OCI-LY7 (cell line): ENCODE measurements at regions not wholly inside any gene's neighbourhood (a gene's known extent, or its start where the extent isn't known, plus 50 kb on each side); places are given as distances from the start of the nearest gene placed in this dataset.

Source experiments
- BruUV-seq: library from RNA; stranded (reverse); fragments of 400-500 nt; replicated peaks from 2 replicates; lab custom pipeline; 2021; lab: Mats Ljungman, UMichigan
- CTCF ChIA-PET: fragments of 300-600 bp; sonication (Branson Sonifier 250); formaldehyde crosslinking; loops from one replicate; lab custom pipeline; 2022; ENCODE audit warnings: antibody characterized with exemption; ENCODE audit not compliant: unreplicated experiment; lab: Charles Lee
- POLR2A ChIA-PET: fragments of 300-600 bp; sonication (Branson Sonifier 250); formaldehyde crosslinking; loops from one replicate; lab custom pipeline; 2022; ENCODE audit warnings: antibody characterized with exemption; lab: Charles Lee
- DNase-seq: peaks from one replicate; pipeline ENCODE4 v3.0.0-alpha.2; 2015; ENCODE audit warnings: low spot score
- H2AFZ ChIP-seq: fragments of 200-600 bp; sonication (generic), shearing (Covaris generic); 2 replicates; pipeline ENCODE4 v1.6.1; 2014; ENCODE audit warnings: mild to moderate bottlenecking, antibody characterized with exemption, low read length, moderate library complexity
- H3K27ac ChIP-seq: fragments of 200-600 bp; sonication (generic); 2 replicates; pipeline ENCODE4 v1.5.1; 2014; ENCODE audit warnings: mixed run types, low read depth, mild to moderate bottlenecking, moderate library complexity, low read length, inconsistent platforms; ENCODE audit not compliant: poor library complexity, severe bottlenecking
- H3K36me3 ChIP-seq: fragments of 200-600 bp; sonication (generic); 2 replicates; pipeline ENCODE4 v1.6.1; 2014; ENCODE audit warnings: mild to moderate bottlenecking, antibody characterized with exemption, low read length, moderate library complexity, mixed read lengths; ENCODE audit not compliant: insufficient read depth
- H3K4me1 ChIP-seq: fragments of 200-600 bp; sonication (generic); 2 replicates; pipeline ENCODE4 v1.5.1; 2014; ENCODE audit warnings: mild to moderate bottlenecking, low read length; ENCODE audit not compliant: insufficient read depth, poor library complexity, severe bottlenecking
- H3K4me2 ChIP-seq: fragments of 200-600 bp; sonication (generic); 2 replicates; pipeline ENCODE4 v1.6.1; 2014; ENCODE audit warnings: mild to moderate bottlenecking, low read length
- H3K4me3 ChIP-seq: fragments of 200-600 bp; sonication (generic); 2 replicates; pipeline ENCODE4 v1.5.1; 2014; ENCODE audit warnings: mild to moderate bottlenecking, low read depth, low read length; ENCODE audit not compliant: poor library complexity, severe bottlenecking
- H3K79me2 ChIP-seq: fragments of 200-600 bp; sonication (generic); 2 replicates; pipeline ENCODE4 v1.6.1; 2016; ENCODE audit warnings: low read depth, mild to moderate bottlenecking, low read length, moderate library complexity, mixed read lengths; ENCODE audit not compliant: insufficient read depth
- H3K9me2 ChIP-seq: fragments of 200-600 bp; sonication (generic); 2 replicates; pipeline ENCODE4 v1.6.1; 2016; ENCODE audit warnings: mild to moderate bottlenecking, low read length, mixed read lengths; ENCODE audit not compliant: insufficient read depth
- H3K9me3 ChIP-seq: fragments of 200-600 bp; sonication (generic); 2 replicates; pipeline ENCODE4 v1.6.1; 2014; ENCODE audit warnings: mild to moderate bottlenecking, mixed run types, low read length, mixed read lengths
- H4K20me1 ChIP-seq: fragments of 200-600 bp; sonication (generic); 2 replicates; pipeline ENCODE4 v1.6.1; 2014; ENCODE audit warnings: mild to moderate bottlenecking, antibody characterized with exemption, low read length, moderate library complexity, mixed read lengths; ENCODE audit not compliant: insufficient read depth
- EZH2phosphoT487 ChIP-seq: fragments of 200-600 bp; sonication (generic); IDR thresholded peaks from 2 replicates; pipeline ENCODE4 v1.6.1; 2018; ENCODE audit warnings: low read depth, borderline replicate concordance, mild to moderate bottlenecking, mixed run types, antibody characterized with exemption, low read length, moderate library complexity, mixed read lengths
- intact Hi-C: fragments of 100-400 bp; cut with micrococcal nuclease; formaldehyde crosslinking; loops from one replicate; pipeline ENCODE4 v1.10.0; 2022; ENCODE audit not compliant: unreplicated experiment
- TF ChIP-seq, protein P1 (sequence below): fragments of 200-600 bp; sonication (generic); conservative IDR thresholded peaks from 2 replicates; pipeline ENCODE4 v1.5.1; 2014; ENCODE audit warnings: mild to moderate bottlenecking, antibody characterized with exemption, low read length, moderate library complexity, mixed read lengths

DNA sequence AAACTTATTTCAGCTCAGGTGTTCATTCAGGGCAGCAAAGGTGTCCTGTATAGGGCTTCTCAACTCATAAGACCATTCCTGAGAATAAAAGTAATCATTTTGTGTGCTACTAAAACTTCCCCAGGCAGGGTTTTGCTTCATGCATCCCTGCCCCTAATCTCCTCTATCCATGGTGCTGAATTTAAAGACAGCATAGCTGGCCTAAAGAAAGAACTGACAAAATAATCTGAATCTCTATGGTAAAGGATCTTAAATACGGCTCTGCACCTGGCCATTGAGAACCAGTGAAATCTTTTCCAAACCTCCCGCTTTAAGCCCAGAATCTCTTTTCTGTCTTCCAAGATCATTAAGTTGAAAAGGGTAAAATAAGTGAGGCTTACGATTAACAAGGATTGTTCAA, 292.1 kb upstream of the KLHL29 start:
- H2AFZ ChIP-seq: no peak overlapping the region
- H3K79me2 ChIP-seq: no peaks in the 10 kb centered on the region
- TF ChIP-seq, protein P1, sequence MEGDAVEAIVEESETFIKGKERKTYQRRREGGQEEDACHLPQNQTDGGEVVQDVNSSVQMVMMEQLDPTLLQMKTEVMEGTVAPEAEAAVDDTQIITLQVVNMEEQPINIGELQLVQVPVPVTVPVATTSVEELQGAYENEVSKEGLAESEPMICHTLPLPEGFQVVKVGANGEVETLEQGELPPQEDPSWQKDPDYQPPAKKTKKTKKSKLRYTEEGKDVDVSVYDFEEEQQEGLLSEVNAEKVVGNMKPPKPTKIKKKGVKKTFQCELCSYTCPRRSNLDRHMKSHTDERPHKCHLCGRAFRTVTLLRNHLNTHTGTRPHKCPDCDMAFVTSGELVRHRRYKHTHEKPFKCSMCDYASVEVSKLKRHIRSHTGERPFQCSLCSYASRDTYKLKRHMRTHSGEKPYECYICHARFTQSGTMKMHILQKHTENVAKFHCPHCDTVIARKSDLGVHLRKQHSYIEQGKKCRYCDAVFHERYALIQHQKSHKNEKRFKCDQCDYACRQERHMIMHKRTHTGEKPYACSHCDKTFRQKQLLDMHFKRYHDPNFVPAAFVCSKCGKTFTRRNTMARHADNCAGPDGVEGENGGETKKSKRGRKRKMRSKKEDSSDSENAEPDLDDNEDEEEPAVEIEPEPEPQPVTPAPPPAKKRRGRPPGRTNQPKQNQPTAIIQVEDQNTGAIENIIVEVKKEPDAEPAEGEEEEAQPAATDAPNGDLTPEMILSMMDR: no peak
- no peak for TF ChIP-seq EZH2phosphoT487
- BruUV-seq: no TSS peak
- no peaks in the 10 kb centered on the region for H3K9me3 ChIP-seq
- intact Hi-C loops: no loop called here
- no peaks in the 10 kb centered on the region for H3K9me2 ChIP-seq
- H3K4me1 ChIP-seq: no peaks in the 10 kb centered on the region
- CTCF ChIA-PET: no interaction called here
- H4K20me1 ChIP-seq: no peaks in the 10 kb centered on the region
- POLR2A ChIA-PET: no interaction called here
- no peaks in the 10 kb centered on the region for H3K36me3 ChIP-seq
- no peak overlapping the region for H3K4me2 ChIP-seq
- H3K27ac ChIP-seq: no peak overlapping the region
- no peak overlapping the region for H3K4me3 ChIP-seq
- peak; percentile 11 for DNase-seq

DNA sequence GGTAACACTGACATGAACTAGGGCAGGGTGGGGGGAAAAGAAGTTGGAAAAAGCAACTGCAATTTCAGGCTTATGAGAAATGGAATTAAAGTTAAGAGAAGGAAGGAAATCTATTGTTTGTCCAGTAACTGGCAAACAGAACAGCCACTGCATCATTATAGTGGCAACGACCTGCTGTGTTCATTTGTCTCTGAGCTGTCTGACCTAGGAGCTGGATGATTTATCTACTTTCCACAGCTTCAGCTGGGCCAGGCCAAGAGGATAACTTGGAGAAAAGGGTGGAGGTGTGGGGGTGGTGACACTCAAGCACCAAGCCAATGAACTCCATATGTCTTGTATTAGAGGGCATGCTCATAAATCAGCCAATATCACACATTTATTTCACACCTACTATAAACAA, 291.5 kb upstream of the KLHL29 start:
- no TSS peak for BruUV-seq
- H3K27ac ChIP-seq: no peak overlapping the region
- H2AFZ ChIP-seq: no peak overlapping the region
- no peaks in the 10 kb centered on the region for H3K4me1 ChIP-seq
- H3K9me2 ChIP-seq: no peaks in the 10 kb centered on the region
- no peak for DNase-seq
- no peak overlapping the region for H3K4me3 ChIP-seq
- ChIA-PET CTCF (no interaction called here), POLR2A (no interaction called here)
- no peaks in the 10 kb centered on the region for H3K36me3 ChIP-seq
- H3K9me3 ChIP-seq: no peaks in the 10 kb centered on the region
- no peaks in the 10 kb centered on the region for H4K20me1 ChIP-seq
- no peak for TF ChIP-seq EZH2phosphoT487
- TF ChIP-seq, protein P1: no peak
- intact Hi-C loops: no loop called here
- no peak overlapping the region for H3K4me2 ChIP-seq
- H3K79me2 ChIP-seq: no peaks in the 10 kb centered on the region

DNA sequence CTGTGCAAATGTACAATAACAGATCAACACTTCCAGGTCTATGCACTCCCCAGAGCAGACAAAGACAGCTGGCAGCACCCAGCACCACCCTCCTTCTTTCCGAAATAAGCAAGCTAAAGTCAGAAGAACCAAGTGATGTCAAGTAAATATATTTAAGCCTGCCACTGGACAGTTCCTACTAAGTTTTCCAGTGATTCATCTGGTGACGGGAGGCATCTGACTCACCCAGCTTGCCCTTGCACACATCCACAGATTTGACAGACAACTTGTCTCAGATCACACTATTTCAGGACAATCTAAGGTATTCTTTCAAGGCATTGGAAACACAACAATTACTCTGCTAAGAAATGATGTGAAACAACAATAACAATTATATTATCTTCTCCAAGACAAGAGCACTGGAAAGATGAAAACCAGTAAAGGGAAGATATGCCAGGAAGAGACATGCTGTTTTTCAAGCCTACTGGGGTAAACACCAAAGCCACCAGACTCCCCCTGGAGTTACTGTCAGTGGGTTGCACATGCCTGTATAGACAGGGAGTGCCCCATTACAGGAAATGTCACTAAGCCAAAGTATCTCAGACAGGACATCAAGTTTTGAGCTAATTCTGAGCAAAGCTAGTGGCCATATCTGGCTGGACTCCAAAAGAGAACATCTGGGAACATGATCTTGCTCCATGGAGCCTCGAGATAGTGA, 287.9 kb upstream of the KLHL29 start:
- POLR2A ChIA-PET: no interaction called here
- no peaks in the 10 kb centered on the region for H3K79me2 ChIP-seq
- TF ChIP-seq, protein P1: no peak
- TF ChIP-seq EZH2phosphoT487: no peak
- intact Hi-C loops: no loop called here
- no peaks in the 10 kb centered on the region for H3K36me3 ChIP-seq
- H3K4me2 ChIP-seq: no peak overlapping the region
- H3K4me3 ChIP-seq: no peak overlapping the region
- H2AFZ ChIP-seq: no peak overlapping the region
- BruUV-seq: no TSS peak
- H3K9me3 ChIP-seq: no peaks in the 10 kb centered on the region
- DNase-seq: no peak
- H3K4me1 ChIP-seq: no peaks in the 10 kb centered on the region
- no peak overlapping the region for H3K27ac ChIP-seq
- H4K20me1 ChIP-seq: no peaks in the 10 kb centered on the region
- no peaks in the 10 kb centered on the region for H3K9me2 ChIP-seq
- CTCF ChIA-PET: no interaction called here
